ENCODE measurements at regions not wholly inside any gene's neighbourhood (a gene's known extent, or its start where the extent isn't known, plus 50 kb on each side); places are given as distances from the start of the nearest gene placed in this dataset.

DNA sequence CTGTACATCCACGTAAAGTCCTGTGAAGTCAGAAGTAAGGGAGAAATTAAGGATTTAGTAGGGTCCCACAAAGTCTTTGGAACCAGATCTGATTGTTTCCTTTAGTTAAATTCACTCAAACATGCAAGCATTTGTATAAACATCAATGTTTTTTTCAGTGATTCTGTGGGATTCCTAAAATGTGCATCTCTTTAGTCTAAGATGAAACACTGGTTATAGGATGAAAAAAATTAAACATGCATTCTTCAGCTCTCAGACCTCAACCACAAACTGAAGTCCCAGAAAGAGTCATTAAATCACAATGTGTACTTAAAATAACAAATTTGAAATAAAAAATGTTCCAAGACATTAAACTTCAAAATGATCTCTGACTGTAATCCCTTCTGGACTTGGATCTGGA is 76.5 kb upstream of the APCDD1 start:
- TF ChIP-seq CTCF (conservative IDR thresholded peaks at IDR 0.05) (no peak), ZFX (IDR thresholded peaks at IDR 0.05) (no peak)
